ENCODE measurements at regions not wholly inside any gene's neighbourhood (a gene's known extent, or its start where the extent isn't known, plus 50 kb on each side); places are given as distances from the start of the nearest gene placed in this dataset.

- no peak for TF ChIP-seq FOXA1 (IDR thresholded peaks at IDR 0.05)
- TF ChIP-seq TAF1 (conservative IDR thresholded peaks at IDR 0.05) = no peak
- TF ChIP-seq GABPA (IDR thresholded peaks at IDR 0.05 in 1 of 2, conservative IDR thresholded peaks at IDR 0.05 in 1 of 2) = no peak
- no peak for TF ChIP-seq REST (IDR thresholded peaks at IDR 0.05)
- no peak for TF ChIP-seq YY1 (IDR thresholded peaks at IDR 0.05)
- TF ChIP-seq NR2F2 (IDR thresholded peaks at IDR 0.05) = no peak
- TF ChIP-seq ATF3 (IDR thresholded peaks at IDR 0.05) = no peak
- no peak for TF ChIP-seq SP1 (IDR thresholded peaks at IDR 0.05)
- TF ChIP-seq JUND (IDR thresholded peaks at IDR 0.05) = no peak
- TF ChIP-seq RAD21 (IDR thresholded peaks at IDR 0.05) = no peak
- no peak for TF ChIP-seq CTCF (IDR thresholded peaks at IDR 0.05; ENCODE audit: low read depth, low read length, missing input control)
- no peak for TF ChIP-seq FOXA2 (IDR thresholded peaks at IDR 0.05)
- no peak for TF ChIP-seq EGR1 (IDR thresholded peaks at IDR 0.05; ENCODE audit: low read depth in 2 of 2)
- no peak for TF ChIP-seq MAX (IDR thresholded peaks at IDR 0.05)
- no peak for TF ChIP-seq HNF4G (IDR thresholded peaks at IDR 0.05)
- TF ChIP-seq ZBTB33 (IDR thresholded peaks at IDR 0.05) = no peak
- no peak for TF ChIP-seq HNF4A (conservative IDR thresholded peaks at IDR 0.05)
- TF ChIP-seq RXRA (IDR thresholded peaks at IDR 0.05) = no peak
- WGBS = 95% methylated on average over 2 of the region's 2 CpGs
- Histone ChIP-seq H3K4me3 (ENCODE audit: low read depth in 1 of 3, low read length in 3 of 3) (no peak overlapping the region), H3K27me3 (ENCODE audit: control insufficient read depth in 4 of 4, insufficient read depth in 4 of 4, low read length in 3 of 4) (no peaks in the 10 kb centered on the region), H3K4me1 (ENCODE audit: control insufficient read depth in 4 of 4, insufficient read depth in 4 of 4, low read length in 3 of 4) (no peaks in the 10 kb centered on the region), H3K9me3 (ENCODE audit: control insufficient read depth in 4 of 4, low read length in 3 of 4) (no peaks in the 10 kb centered on the region), H3K27ac (ENCODE audit: low read depth in 1 of 2, low read length in 2 of 2) (no peak overlapping the region), H3K36me3 (ENCODE audit: control insufficient read depth in 4 of 4, insufficient read depth in 3 of 4, low read depth in 1 of 4, low read length in 3 of 4) (no peaks in the 10 kb centered on the region), H3K9ac (ENCODE audit: low read depth in 1 of 2, low read length in 2 of 2) (no peak overlapping the region)
- no peak for DNase-seq (ENCODE audit: low spot score)
Measured at GRCh38 chr2:8086357-8086756, 595.5 kb upstream of the ID2 start.
